Left lung (tissue), 4 donors: ENCODE measurements at regions not wholly inside any gene's neighbourhood (a gene's known extent, or its start where the extent isn't known, plus 50 kb on each side); places are given as distances from the start of the nearest gene placed in this dataset.

Experiments
- ATAC-seq: fragments of 200-7000 bp; cut with Tn5 transposase; one replicate; pipeline ENCODE4 v1.9.1; 2020; ENCODE audit warnings: moderate library complexity
- DNase-seq, 4 donors: peaks; one replicate each; pipeline ENCODE4 v3.0.0-alpha.2; 2013 to 2020
- H3K27ac ChIP-seq, 2 donors: fragments of 200-600 bp; sonication (generic) in 1 of 2; one replicate each; pipeline versions ENCODE4 v1.5.0 to v1.8.0; 2020 to 2021
- H3K27me3 ChIP-seq, 2 donors: fragments of 200-600 bp; sonication (generic) in 1 of 2; one replicate each; pipeline versions ENCODE4 v1.5.0 to v1.8.0; 2020 to 2021
- H3K36me3 ChIP-seq, 2 donors: fragments of 200-600 bp; sonication (generic) in 1 of 2; one replicate each; pipeline versions ENCODE4 v1.5.0 to v1.8.0; 2020 to 2021
- H3K4me1 ChIP-seq, 2 donors: fragments of 200-600 bp; one replicate each; pipeline ENCODE4 v1.8.0; 2021
- H3K4me3 ChIP-seq, 2 donors: fragments of 200-600 bp; sonication (generic) in 1 of 2; one replicate each; pipeline versions ENCODE4 v1.5.0 to v1.8.0; 2020 to 2021; ENCODE audit warnings: mild to moderate bottlenecking in 1 of 2
- H3K9me3 ChIP-seq, 2 donors: fragments of 200-600 bp; sonication (generic) in 1 of 2; one replicate each; pipeline versions ENCODE4 v1.5.0 to v1.8.0; 2020 to 2021
- intact Hi-C, 2 donors: fragments of 100-400 bp; cut with DNase I; formaldehyde crosslinking; loops; one replicate each; pipeline versions ENCODE4 v1.11.2 to v1.14.2; 2022
- TF ChIP-seq, protein P1 (sequence below), 2 donors: fragments of 200-600 bp; sonication (generic) in 1 of 2; IDR thresholded peaks; one replicate each; pipeline versions ENCODE4 v1.5.0 to v1.8.0; 2021; ENCODE audit warnings: antibody characterized with exemption in 2 of 2
- donor health status: DM: no; HTN: yes; CAD: no.
- donor health status: DM: no; HTN: no; CAD: no.

DNA sequence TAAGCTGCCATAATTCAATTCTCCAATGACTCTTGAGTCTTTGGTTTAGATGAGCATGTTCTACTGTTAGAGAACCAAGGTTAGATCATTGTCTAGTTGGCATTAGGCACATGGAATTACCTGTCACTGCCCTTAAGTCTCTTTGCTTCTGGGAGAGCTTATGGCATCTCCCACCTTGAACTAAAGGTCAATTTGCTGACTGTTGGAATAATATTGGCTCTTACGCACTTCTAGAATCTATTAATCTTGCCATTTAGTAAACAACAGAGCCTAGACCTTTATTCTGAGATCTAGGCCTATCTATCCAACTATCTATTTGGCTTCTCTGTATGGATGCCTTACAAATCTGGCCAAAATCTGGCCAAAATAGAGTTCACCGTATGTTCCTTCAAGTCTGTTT, 232.0 kb downstream of the STK31 start:
- peaks cover 0 to 3% of the 10 kb centered on the region in 2 donors for H3K9me3 ChIP-seq
- TF ChIP-seq, protein P1, sequence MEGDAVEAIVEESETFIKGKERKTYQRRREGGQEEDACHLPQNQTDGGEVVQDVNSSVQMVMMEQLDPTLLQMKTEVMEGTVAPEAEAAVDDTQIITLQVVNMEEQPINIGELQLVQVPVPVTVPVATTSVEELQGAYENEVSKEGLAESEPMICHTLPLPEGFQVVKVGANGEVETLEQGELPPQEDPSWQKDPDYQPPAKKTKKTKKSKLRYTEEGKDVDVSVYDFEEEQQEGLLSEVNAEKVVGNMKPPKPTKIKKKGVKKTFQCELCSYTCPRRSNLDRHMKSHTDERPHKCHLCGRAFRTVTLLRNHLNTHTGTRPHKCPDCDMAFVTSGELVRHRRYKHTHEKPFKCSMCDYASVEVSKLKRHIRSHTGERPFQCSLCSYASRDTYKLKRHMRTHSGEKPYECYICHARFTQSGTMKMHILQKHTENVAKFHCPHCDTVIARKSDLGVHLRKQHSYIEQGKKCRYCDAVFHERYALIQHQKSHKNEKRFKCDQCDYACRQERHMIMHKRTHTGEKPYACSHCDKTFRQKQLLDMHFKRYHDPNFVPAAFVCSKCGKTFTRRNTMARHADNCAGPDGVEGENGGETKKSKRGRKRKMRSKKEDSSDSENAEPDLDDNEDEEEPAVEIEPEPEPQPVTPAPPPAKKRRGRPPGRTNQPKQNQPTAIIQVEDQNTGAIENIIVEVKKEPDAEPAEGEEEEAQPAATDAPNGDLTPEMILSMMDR (IDR thresholded peaks at IDR 0.05), result no peak
- no peak overlapping the region for H3K27ac ChIP-seq
- DNase-seq (no peak), ATAC-seq (no peak)
- H3K27me3 ChIP-seq, result no peaks in the 10 kb centered on the region
- H3K4me3 ChIP-seq, result no peak overlapping the region
- no peaks in the 10 kb centered on the region for H3K36me3 ChIP-seq
- intact Hi-C loops, result no loop called here
- H3K4me1 ChIP-seq, result no peaks in the 10 kb centered on the region

DNA sequence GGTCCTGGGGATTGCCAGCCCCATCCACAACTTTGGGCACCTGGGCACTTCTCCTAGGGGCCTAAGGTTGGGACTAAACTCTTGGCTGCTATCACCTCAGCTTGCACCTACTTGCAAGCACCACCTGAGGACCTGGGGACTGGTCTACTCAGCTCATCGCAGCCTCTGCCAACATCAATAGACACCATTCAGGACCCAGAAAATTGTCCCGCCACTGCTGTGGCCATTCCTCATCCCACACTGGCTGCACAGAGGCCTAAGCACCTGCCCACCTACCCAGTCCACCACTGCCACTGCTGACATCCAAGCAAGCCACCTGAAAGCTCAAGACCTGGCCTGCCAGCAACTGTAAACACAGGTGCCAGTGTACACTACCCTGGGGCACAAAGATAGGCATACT, 234.1 kb downstream of the STK31 start:
- TF ChIP-seq, protein P1 (IDR thresholded peaks at IDR 0.05), result no peak
- Histone ChIP-seq H3K4me1 (no peaks in the 10 kb centered on the region), H3K4me3 (no peak overlapping the region), H3K36me3 (no peaks in the 10 kb centered on the region), H3K9me3 (peaks cover 0 to 9% of the 10 kb centered on the region in 2 donors), H3K27me3 (no peaks in the 10 kb centered on the region), H3K27ac (no peak overlapping the region)
- no peak for DNase-seq
- no peak for ATAC-seq
- intact Hi-C loops, result no loop called here

DNA sequence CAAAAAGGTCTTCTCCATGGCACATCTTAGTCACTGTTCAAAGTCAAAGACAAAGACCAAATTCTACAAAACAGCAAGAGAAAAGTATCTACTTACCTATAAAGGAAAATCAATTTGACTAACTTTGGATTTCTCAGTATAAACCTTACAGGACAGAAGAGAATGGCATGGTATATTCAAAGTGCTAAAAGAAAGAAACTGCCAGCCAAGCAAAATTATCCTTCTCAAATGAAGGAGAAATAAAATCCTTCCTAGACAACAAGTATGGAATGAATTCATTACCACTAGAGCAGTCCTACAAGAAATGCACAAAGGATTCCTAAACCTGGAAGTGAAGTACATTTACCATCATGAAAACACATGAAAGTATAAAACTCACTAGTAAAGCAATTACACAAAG, 235.5 kb downstream of the STK31 start:
- no peak for DNase-seq
- intact Hi-C loops, result no loop called here
- no peak for ATAC-seq

DNA sequence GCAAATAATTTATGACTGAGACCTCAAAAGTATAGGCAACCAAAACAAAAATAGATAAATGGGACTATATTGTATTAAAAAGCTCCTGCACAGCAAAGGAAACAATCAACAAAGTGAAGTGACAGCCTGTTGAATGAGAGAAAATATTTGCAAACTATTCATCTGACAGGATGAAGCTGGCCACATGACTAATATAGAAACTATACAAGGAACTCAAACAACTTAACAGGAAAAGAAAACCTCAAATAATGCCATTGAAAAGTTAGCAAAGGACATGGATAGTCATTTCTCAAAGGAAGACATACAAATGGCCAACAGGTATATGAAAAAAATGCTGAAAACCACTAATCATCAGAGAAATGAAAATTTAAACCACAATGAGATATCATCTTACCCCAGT, 245.1 kb downstream of the STK31 start:
- no peaks in the 10 kb centered on the region for H3K36me3 ChIP-seq
- H3K9me3 ChIP-seq, result peaks cover 0 to 4% of the 10 kb centered on the region in 2 donors
- TF ChIP-seq, protein P1 (IDR thresholded peaks at IDR 0.05), result no peak
- no peak overlapping the region for H3K4me3 ChIP-seq
- H3K27ac ChIP-seq, result no peak overlapping the region
- H3K27me3 ChIP-seq, result no peaks in the 10 kb centered on the region
- intact Hi-C loops, result no loop called here
- H3K4me1 ChIP-seq, result no peaks in the 10 kb centered on the region
- DNase-seq (no peak), ATAC-seq (no peak)

More for the DNA sequence above, 235.5 kb downstream of the STK31 start:
- Histone ChIP-seq H3K27ac (no peak overlapping the region), H3K9me3 (peaks cover 0 to 9% of the 10 kb centered on the region in 2 donors), H3K27me3 (no peaks in the 10 kb centered on the region), H3K4me3 (no peak overlapping the region), H3K4me1 (no peaks in the 10 kb centered on the region), H3K36me3 (no peaks in the 10 kb centered on the region)
- TF ChIP-seq, protein P1 (IDR thresholded peaks at IDR 0.05), result no peak

DNA sequence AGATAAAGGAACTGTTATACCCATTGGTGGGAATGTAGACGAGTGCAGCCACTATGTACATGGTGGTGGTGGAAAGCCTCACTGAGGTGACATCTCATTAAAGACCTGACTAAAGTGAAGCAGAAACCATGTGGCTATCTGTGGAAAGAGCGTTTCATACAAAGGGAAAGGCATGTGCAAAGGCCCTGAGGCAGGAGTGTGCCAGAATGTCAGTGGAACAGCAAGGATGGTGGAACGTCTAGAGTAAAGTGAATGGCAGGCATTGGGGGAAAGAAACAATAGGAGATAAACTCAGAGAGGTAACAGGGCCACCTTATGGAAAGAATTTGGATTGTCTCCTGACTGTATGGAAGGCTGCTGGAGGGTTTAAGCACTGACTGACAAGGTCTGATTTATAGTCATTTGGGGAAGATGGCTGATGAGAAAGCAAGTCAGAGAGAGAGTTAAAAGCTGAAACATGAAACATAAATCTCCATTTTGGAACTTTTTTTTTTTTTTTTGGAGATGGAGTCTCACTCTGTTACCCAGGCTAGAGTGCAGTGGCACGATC, 245.7 kb downstream of the STK31 start:
- DNase-seq (no peak), ATAC-seq (no peak)
- TF ChIP-seq, protein P1 (IDR thresholded peaks at IDR 0.05), result no peak
- Histone ChIP-seq H3K4me3 (no peak overlapping the region), H3K27ac (no peak overlapping the region), H3K4me1 (no peaks in the 10 kb centered on the region), H3K27me3 (no peaks in the 10 kb centered on the region), H3K9me3 (peaks cover 0 to 4% of the 10 kb centered on the region in 2 donors), H3K36me3 (no peaks in the 10 kb centered on the region)
- intact Hi-C loops, result no loop called here
